Liver (tissue), 8 donors: ENCODE measurements at regions not wholly inside any gene's neighbourhood (a gene's known extent, or its start where the extent isn't known, plus 50 kb on each side); places are given as distances from the start of the nearest gene placed in this dataset.

Source experiments
- DNase-seq: peaks from one replicate; pipeline ENCODE4 v3.0.0-alpha.2; 2017; ENCODE audit warnings: low spot score
- H3K27ac ChIP-seq, 2 donors: one replicate each; pipeline ENCODE4 v1.7.0; 2013; ENCODE audit warnings: inconsistent platforms in 2 of 2, low read length in 2 of 2, control low read depth in 1 of 2, low read depth in 1 of 2, mild to moderate bottlenecking in 1 of 2
- H3K27me3 ChIP-seq, 4 donors: one replicate each; pipeline versions ENCODE4 v1.6.1 to v1.7.0; 2013; ENCODE audit warnings: low read length in 3 of 4, inconsistent platforms in 1 of 4, mild to moderate bottlenecking in 1 of 4, moderate library complexity in 1 of 4; ENCODE audit not compliant: control insufficient read depth in 4 of 4, insufficient read depth in 4 of 4
- H3K36me3 ChIP-seq, 4 donors: one replicate each; pipeline versions ENCODE4 v1.6.1 to v1.7.0; 2013; ENCODE audit warnings: low read length in 3 of 4, mild to moderate bottlenecking in 3 of 4, low read depth in 1 of 4, moderate library complexity in 1 of 4; ENCODE audit not compliant: control insufficient read depth in 4 of 4, insufficient read depth in 3 of 4
- H3K4me1 ChIP-seq, 4 donors: one replicate each; pipeline versions ENCODE4 v1.6.1 to v1.7.0; 2013; ENCODE audit warnings: low read length in 3 of 4, mild to moderate bottlenecking in 3 of 4, moderate library complexity in 1 of 4; ENCODE audit not compliant: control insufficient read depth in 4 of 4, insufficient read depth in 4 of 4
- H3K4me3 ChIP-seq, 3 donors: one replicate each; pipeline versions ENCODE4 v1.6.1 to v1.7.0; 2013; ENCODE audit warnings: low read length in 3 of 3, control low read depth in 1 of 3, low read depth in 1 of 3, mild to moderate bottlenecking in 1 of 3
- H3K9ac ChIP-seq, 2 donors: one replicate each; pipeline ENCODE4 v1.7.0; 2013; ENCODE audit warnings: low read length in 2 of 2, mild to moderate bottlenecking in 2 of 2, moderate library complexity in 2 of 2, control low read depth in 1 of 2, low read depth in 1 of 2
- H3K9me3 ChIP-seq, 4 donors: one replicate each; pipeline versions ENCODE4 v1.6.1 to v1.7.0; 2013; ENCODE audit warnings: low read length in 3 of 4; ENCODE audit not compliant: control insufficient read depth in 4 of 4
- ATF3 ChIP-seq: IDR thresholded peaks from 2 replicates; pipeline ENCODE4 v1.6.1; 2016; ENCODE audit warnings: antibody characterized with exemption
- CTCF ChIP-seq: fragments of 150-350 bp; IDR thresholded peaks from 2 replicates; pipeline ENCODE4 v1.5.1; 2017; ENCODE audit warnings: improper control_type of control experiment, low read depth, low read length; ENCODE audit not compliant: missing input control
- EGR1 ChIP-seq, 2 donors: IDR thresholded peaks; 2 replicates each; pipeline ENCODE4 v1.6.1; 2016 to 2018; ENCODE audit warnings: antibody characterized with exemption in 2 of 2, low read depth in 2 of 2
- FOXA1 ChIP-seq: IDR thresholded peaks from 2 replicates; pipeline ENCODE4 v1.6.1; 2016; ENCODE audit warnings: antibody characterized with exemption
- FOXA2 ChIP-seq: IDR thresholded peaks from 2 replicates; pipeline ENCODE4 v1.6.1; 2016; ENCODE audit warnings: antibody characterized with exemption
- GABPA ChIP-seq, 2 donors: IDR thresholded peaks in 1 of 2; conservative IDR thresholded peaks in 1 of 2; 2 replicates each; pipeline ENCODE4 v1.6.1; 2016; ENCODE audit warnings: antibody characterized with exemption in 2 of 2, mild to moderate bottlenecking in 1 of 2, moderate library complexity in 1 of 2
- HNF4A ChIP-seq, 2 donors: conservative IDR thresholded peaks; 2 replicates each; pipeline ENCODE4 v1.6.1; 2016; ENCODE audit warnings: antibody characterized with exemption in 2 of 2, mild to moderate bottlenecking in 2 of 2
- HNF4G ChIP-seq: IDR thresholded peaks from 2 replicates; pipeline ENCODE4 v1.6.1; 2016; ENCODE audit warnings: antibody characterized with exemption
- JUND ChIP-seq, 2 donors: IDR thresholded peaks; 2 replicates each; pipeline ENCODE4 v1.6.1; 2016; ENCODE audit warnings: antibody characterized with exemption in 2 of 2
- MAX ChIP-seq: IDR thresholded peaks from 2 replicates; pipeline ENCODE4 v1.6.1; 2016; ENCODE audit warnings: antibody characterized with exemption
- RAD21 ChIP-seq, 2 donors: IDR thresholded peaks; 2 replicates each; pipeline ENCODE4 v1.6.1; 2016; ENCODE audit warnings: antibody characterized with exemption in 2 of 2, mild to moderate bottlenecking in 2 of 2
- REST ChIP-seq: IDR thresholded peaks from 2 replicates; pipeline ENCODE4 v1.6.1; 2016; ENCODE audit warnings: antibody characterized with exemption, mild to moderate bottlenecking
- RXRA ChIP-seq, 2 donors: IDR thresholded peaks; 2 replicates each; pipeline ENCODE4 v1.6.1; 2017 to 2018; ENCODE audit warnings: antibody characterized with exemption in 2 of 2, mild to moderate bottlenecking in 1 of 2
- TAF1 ChIP-seq: conservative IDR thresholded peaks from 2 replicates; pipeline ENCODE4 v1.6.1; 2016; ENCODE audit warnings: antibody characterized with exemption, mild to moderate bottlenecking
- YY1 ChIP-seq: IDR thresholded peaks from 2 replicates; pipeline ENCODE4 v1.6.1; 2016; ENCODE audit warnings: antibody characterized with exemption, mild to moderate bottlenecking
- ZBTB33 ChIP-seq: IDR thresholded peaks from 2 replicates; pipeline ENCODE4 v1.6.1; 2016; ENCODE audit warnings: antibody characterized with exemption
- WGBS: extraction: QIAGEN DNeasy Blood & Tissue Kit; methylation state at CpG from one replicate; pipeline ENCODE4 v1.1.7; 2013; 5-methylcytosine and 5-hydroxymethylcytosine counted together
- donor health status: healthy.
- donor health status: healthy.
- donor health status: healthy.
- donor health status: healthy.
- donor health status: healthy.

GRCh38 chr3:127448161-127448561, 142.4 kb downstream of the TPRA1 start:
- Histone ChIP-seq H3K9me3 (no peaks in the 10 kb centered on the region), H3K4me1 (no peaks in the 10 kb centered on the region), H3K27me3 (no peaks in the 10 kb centered on the region), H3K36me3 (no peaks in the 10 kb centered on the region), H3K9ac (no peak overlapping the region), H3K4me3 (no peak overlapping the region), H3K27ac (no peak overlapping the region)
- 63% methylated on average over 3 of the region's 3 CpGs for WGBS
- no peak for DNase-seq
- TF ChIP-seq ATF3 (no peak), MAX (no peak), YY1 (no peak), TAF1 (no peak), EGR1 (IDR thresholded peaks at IDR 0.05; ENCODE audit: low read depth in 2 of 2) (no peak), HNF4A (conservative IDR thresholded peaks at IDR 0.05) (no peak), GABPA (IDR thresholded peaks at IDR 0.05 in 1 of 2, conservative IDR thresholded peaks at IDR 0.05 in 1 of 2) (no peak), JUND (IDR thresholded peaks at IDR 0.05) (no peak), RAD21 (IDR thresholded peaks at IDR 0.05) (no peak)

GRCh38 chr3:127446756-127447155, 143.8 kb downstream of the TPRA1 start:
- Histone ChIP-seq H3K9ac (no peak overlapping the region), H3K9me3 (no peaks in the 10 kb centered on the region), H3K4me1 (no peaks in the 10 kb centered on the region), H3K27me3 (no peaks in the 10 kb centered on the region), H3K36me3 (no peaks in the 10 kb centered on the region), H3K4me3 (no peak overlapping the region), H3K27ac (no peak overlapping the region)
- WGBS = 85% methylated on average over 4 of the region's 4 CpGs
- TF ChIP-seq EGR1 (IDR thresholded peaks at IDR 0.05; ENCODE audit: low read depth in 2 of 2) (no peak), YY1 (no peak), FOXA2 (no peak), FOXA1 (no peak), HNF4G (no peak), REST (no peak), ZBTB33 (no peak), HNF4A (conservative IDR thresholded peaks at IDR 0.05) (no peak), GABPA (IDR thresholded peaks at IDR 0.05 in 1 of 2, conservative IDR thresholded peaks at IDR 0.05 in 1 of 2) (no peak), RAD21 (IDR thresholded peaks at IDR 0.05) (no peak), ATF3 (no peak), MAX (no peak), CTCF (no peak), RXRA (IDR thresholded peaks at IDR 0.05) (no peak), TAF1 (no peak)
- no peak for DNase-seq
